Ishikawa (cell line): ENCODE measurements at regions not wholly inside any gene's neighbourhood (a gene's known extent, or its start where the extent isn't known, plus 50 kb on each side); places are given as distances from the start of the nearest gene placed in this dataset.

ENCODE experiments used
- CEBPB ChIP-seq: IDR thresholded peaks from 2 replicates; pipeline ENCODE4 v1.6.1; 2012
- CREB1 ChIP-seq: IDR thresholded peaks from 2 replicates; pipeline ENCODE4 v1.6.1; 2012; ENCODE audit warnings: low read depth
- EP300 ChIP-seq: IDR thresholded peaks from 2 replicates; pipeline ENCODE4 v1.6.1; 2012; ENCODE audit warnings: borderline replicate concordance
- FOXM1 ChIP-seq: IDR thresholded peaks from 2 replicates; pipeline ENCODE4 v1.6.1; 2012; ENCODE audit warnings: low read depth, borderline replicate concordance
- MAX ChIP-seq: IDR thresholded peaks from 2 replicates; pipeline ENCODE4 v1.6.1; 2012
- NFIC ChIP-seq: IDR thresholded peaks from 2 replicates; pipeline ENCODE4 v1.6.1; 2012
- RAD21 ChIP-seq: IDR thresholded peaks from 2 replicates; pipeline ENCODE4 v1.6.1; 2012; ENCODE audit warnings: low read depth
- TAF1 ChIP-seq: IDR thresholded peaks from 2 replicates; pipeline ENCODE4 v1.6.1; 2012; ENCODE audit warnings: low read depth, mild to moderate bottlenecking
- TCF12 ChIP-seq: IDR thresholded peaks from 2 replicates; pipeline ENCODE4 v1.6.1; 2012; ENCODE audit warnings: low read depth
- TEAD4 ChIP-seq: IDR thresholded peaks from 2 replicates; pipeline ENCODE4 v1.6.1; 2012
- USF1 ChIP-seq: IDR thresholded peaks from 2 replicates; pipeline ENCODE4 v1.6.1; 2012
- YY1 ChIP-seq: IDR thresholded peaks from 2 replicates; pipeline ENCODE4 v1.6.1; 2012; ENCODE audit warnings: low read depth
- ZBTB7A ChIP-seq: IDR thresholded peaks from 2 replicates; pipeline ENCODE4 v1.6.1; 2012; ENCODE audit warnings: low read depth
- TF ChIP-seq, protein P1 (sequence below): IDR thresholded peaks from 2 replicates; pipeline ENCODE4 v1.6.1; 2012; ENCODE audit warnings: low read depth, mild to moderate bottlenecking

GRCh38 chr18:22683786-22684185, 249.3 kb upstream of the RBBP8 start:
- TF ChIP-seq FOXM1 = no peak
- no peak for TF ChIP-seq YY1
- TF ChIP-seq, protein P1, sequence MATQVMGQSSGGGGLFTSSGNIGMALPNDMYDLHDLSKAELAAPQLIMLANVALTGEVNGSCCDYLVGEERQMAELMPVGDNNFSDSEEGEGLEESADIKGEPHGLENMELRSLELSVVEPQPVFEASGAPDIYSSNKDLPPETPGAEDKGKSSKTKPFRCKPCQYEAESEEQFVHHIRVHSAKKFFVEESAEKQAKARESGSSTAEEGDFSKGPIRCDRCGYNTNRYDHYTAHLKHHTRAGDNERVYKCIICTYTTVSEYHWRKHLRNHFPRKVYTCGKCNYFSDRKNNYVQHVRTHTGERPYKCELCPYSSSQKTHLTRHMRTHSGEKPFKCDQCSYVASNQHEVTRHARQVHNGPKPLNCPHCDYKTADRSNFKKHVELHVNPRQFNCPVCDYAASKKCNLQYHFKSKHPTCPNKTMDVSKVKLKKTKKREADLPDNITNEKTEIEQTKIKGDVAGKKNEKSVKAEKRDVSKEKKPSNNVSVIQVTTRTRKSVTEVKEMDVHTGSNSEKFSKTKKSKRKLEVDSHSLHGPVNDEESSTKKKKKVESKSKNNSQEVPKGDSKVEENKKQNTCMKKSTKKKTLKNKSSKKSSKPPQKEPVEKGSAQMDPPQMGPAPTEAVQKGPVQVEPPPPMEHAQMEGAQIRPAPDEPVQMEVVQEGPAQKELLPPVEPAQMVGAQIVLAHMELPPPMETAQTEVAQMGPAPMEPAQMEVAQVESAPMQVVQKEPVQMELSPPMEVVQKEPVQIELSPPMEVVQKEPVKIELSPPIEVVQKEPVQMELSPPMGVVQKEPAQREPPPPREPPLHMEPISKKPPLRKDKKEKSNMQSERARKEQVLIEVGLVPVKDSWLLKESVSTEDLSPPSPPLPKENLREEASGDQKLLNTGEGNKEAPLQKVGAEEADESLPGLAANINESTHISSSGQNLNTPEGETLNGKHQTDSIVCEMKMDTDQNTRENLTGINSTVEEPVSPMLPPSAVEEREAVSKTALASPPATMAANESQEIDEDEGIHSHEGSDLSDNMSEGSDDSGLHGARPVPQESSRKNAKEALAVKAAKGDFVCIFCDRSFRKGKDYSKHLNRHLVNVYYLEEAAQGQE = no peak
- TF ChIP-seq TAF1 = no peak
- TF ChIP-seq EP300 = no peak
- no peak for TF ChIP-seq CEBPB
- TF ChIP-seq CREB1 = no peak
- TF ChIP-seq RAD21 = no peak
- TF ChIP-seq MAX = no peak
- TF ChIP-seq ZBTB7A = no peak
- no peak for TF ChIP-seq NFIC
- TF ChIP-seq TCF12 = no peak
- TF ChIP-seq USF1 = no peak
- TF ChIP-seq TEAD4 = no peak
